ENCODE measurements at regions not wholly inside any gene's neighbourhood (a gene's known extent, or its start where the extent isn't known, plus 50 kb on each side); places are given as distances from the start of the nearest gene placed in this dataset.
"Not testable (repeated sequence)": the region's sequence is repeated elsewhere in the genome, so short reads cannot be mapped to it uniquely, and the experiment has no call there.

DNA sequence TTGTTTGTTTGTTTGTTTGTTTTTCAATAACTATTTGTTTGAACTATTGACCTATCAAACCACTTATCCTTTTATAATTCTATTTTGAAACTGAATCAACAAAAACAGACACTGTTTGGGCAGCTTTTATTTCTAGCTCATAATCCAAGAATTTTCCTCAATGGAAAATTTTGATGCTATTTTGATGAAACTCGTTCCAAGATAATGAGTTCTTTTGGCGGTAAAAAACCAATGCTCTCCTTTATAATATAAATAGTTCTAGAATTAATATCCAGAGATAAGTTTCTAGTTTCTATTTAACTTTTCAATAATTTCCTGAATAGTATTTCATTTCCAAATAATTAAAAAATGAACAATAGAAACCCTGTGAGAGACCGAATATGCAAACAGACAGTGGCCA is 146.5 kb upstream of the EDNRB start:
- no peak for DNase-seq

DNA sequence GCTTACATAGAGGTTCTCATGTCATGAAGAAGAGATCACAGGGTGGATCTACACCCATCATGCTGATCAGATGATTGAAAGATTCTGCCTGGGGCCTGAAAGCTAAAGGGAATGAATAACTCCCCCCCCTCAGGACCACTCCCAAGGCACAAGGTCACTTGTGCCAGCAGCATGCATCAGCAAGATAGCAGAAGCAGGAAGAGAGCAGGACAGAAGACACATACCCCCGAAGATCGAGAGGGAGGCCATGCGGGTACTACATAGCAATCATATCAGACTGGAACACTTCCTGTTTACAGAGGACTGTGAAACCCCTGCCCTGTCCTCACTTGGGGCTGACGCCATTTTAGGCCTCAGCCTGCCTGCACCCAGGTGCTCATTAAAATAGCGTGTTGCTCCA is 143.2 kb upstream of the EDNRB start:
- DNase-seq = no peak

DNA sequence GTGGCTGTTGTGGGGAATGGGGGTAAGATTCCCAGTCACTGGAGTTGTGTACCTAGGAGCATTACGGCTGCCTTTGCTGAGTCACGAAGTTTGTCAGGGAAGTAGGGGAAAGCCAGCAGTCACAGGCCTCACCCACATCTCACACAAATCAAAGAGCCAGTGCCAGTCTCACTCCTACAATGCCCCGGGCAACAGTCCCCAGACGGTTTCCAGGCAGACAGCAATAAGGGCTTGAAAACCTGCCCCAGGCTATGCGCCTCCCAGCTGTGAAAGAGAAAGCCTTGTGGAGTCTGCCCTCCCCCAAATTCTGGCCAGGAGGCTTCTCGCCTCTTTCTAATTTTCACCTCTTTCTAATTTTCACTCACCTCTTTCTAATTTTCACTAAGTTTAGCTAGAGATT is 142.3 kb upstream of the EDNRB start:
- no peak for DNase-seq

DNA sequence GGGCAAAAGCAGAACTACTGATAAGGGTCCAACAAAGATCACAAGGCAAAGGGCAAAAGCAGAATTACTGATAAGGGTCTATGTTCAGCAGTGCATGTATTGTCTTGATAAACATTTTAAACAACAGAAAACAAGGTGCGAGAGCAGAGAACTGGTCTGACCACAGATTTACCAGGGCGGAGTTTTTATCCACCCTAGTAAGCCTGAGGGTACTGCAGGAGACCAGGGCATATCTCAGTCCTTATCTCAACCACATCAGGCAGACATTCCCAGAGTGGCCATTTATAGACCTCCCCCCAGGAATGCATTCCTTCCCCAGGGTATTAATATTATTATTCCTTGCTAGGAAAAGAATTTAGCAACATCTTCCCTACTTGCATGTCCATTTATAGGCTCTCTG is 138.2 kb upstream of the EDNRB start:
- not testable (repeated sequence) for DNase-seq

DNA sequence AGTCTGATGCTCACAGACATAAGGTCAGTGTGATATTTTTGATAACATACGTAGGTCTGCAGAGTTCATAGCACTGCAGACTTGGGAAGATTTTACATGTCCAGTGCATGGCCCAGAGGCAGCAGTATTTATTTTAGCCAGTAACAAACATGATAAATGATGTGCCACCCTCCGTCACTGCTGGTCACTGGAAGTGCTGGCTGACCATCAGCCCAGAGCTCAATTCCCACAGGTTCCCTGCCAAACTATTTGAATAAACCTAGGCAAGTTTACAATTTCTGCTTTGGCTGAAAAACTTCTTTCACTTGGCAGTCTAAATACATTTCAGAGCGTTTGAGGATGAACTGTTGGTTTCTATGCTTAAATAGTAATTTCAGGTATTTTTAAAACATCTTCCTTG is 135.5 kb upstream of the EDNRB start:
- DNase-seq = no peak

DNA sequence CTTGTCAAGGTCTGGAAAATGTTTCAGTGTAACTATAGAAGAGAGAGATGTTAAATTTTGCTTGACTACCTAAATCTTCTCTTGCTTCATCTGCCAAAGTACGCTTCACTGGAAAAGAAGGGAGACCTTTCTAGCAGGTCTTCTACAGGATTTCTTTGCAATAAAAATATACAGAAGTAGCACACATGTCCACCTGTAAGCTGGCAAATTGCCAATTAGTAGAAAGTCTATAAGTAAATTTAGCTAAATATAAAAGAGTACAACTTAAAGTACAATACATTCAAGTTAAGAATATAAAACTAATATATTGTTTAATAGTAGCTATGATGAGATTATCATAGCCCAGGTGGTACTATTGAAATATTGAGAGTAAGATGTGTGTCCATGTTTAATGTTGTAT is 128.5 kb upstream of the EDNRB start:
- DNase-seq = no peak

DNA sequence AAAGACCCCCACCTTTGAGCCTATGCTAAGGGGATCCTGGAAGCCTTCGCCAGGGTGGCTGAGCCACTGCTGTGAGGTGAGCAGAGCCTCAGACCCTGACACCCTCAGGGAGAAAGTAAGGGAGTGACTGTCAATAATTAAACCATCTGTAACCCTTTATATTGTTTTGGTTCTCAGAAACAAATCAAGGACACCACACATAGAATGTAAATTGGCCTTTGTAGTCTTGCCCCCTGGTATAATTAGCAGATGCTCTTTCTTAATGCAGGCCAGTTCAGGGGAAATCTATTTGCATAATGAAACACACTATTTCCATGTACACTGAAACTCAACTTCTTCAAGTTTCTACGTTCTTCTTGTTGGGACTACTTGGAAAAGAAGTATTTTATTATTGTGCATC is 127.7 kb upstream of the EDNRB start:
- DNase-seq = no peak

DNA sequence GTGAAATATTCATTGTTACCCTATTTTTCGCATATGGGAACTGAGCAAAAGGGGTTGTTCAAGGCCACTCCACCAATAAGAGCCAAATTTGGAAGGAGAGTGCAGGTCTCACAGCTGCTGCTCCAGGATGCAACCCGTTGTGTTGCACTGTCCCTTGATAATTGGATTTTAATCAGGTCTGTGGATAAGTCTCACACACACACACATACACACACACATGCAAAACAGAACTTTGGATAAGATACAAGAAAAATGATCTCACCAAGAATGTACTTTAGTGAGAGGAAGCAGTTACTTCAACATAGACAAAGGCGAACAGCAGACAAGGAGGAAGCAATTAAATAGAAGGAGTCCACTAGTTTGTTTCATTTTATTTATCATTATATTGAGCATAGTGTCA is 127.3 kb upstream of the EDNRB start:
- DNase-seq = no peak

DNA sequence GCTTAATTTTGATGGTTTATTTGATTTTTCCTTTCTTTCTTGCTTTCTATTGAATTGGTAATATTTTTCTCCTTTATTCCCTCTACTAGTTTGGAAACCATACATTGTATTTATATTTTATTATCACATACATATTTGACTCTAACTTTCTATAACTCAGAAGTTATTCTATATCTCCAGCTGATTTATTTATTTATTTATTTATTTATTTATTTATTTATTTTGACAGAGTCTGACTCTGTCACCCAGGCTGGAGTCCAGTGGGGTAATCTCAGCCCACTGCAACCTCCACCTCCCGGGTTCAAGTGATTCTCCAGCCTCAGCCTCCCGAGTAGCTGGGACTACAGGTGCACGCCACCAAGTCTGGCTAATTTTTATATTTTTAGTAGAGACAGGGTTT is 122.7 kb upstream of the EDNRB start:
- DNase-seq = not testable (repeated sequence)

DNA sequence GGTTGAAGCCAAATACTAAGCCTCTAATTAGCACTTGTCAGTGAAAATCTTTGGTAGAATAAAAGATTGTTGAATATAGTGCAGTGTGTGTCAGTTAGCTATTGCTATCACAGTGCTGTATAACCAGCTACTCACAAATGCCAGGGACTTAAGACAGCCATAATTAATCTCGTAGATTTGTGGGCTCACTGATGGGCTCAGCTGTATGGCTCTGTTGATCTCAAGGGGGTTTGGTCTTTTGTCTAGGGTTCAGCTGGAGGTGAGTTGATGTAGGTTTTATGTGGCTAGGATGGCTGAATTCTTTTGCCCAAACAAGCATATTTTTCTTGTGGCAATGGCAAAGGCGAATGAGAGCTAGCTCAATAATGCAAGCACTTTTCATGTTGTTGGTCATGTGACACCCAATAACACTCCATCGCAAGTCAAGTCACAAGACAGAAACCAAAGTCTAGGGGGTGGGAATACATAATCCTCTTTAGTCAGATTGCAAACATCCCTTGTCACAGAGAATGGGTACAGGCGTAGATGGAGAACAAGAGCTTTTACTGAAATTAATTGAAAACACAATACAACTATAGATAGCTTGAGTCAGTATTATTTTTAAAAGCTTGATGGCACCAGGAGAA is 121.7 kb upstream of the EDNRB start:
- no peak for DNase-seq

DNA sequence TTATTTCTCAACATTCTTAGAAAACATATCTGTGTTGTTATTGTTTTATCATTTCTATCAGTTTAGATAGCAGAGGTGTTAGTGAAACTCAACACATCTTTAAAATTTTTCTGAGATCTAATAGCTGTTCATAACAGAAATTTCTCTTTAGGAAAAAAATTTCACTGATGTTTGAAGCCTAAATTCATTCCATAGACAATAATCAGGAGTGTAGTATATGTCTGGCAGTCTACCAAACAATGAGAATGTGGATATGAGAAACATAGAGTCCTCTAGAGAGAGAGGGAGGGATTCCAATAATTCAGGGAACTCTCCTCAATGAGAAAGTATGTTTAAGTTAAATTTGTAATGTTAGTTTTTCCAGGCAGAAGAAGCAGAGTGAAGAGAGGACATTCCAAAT is 118.2 kb upstream of the EDNRB start:
- no peak for DNase-seq

DNA sequence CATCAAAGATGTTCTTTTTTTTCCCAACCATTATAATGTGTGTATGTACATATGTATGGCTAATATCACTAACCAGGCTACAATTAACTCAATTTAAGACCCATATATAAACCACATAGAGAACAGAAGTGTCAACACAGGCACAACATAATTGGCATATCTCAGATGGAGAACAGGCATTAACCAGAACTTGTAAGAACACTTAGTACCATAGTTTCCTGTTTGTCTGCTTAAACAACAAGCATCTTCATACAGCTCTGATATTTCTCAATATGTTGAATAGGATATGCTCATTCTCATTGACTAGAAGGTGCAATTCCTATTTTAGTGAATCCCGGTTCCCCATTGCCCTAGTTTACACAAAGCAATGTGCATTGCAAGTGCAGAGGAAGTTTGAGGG is 116.9 kb upstream of the EDNRB start:
- no peak for DNase-seq

DNA sequence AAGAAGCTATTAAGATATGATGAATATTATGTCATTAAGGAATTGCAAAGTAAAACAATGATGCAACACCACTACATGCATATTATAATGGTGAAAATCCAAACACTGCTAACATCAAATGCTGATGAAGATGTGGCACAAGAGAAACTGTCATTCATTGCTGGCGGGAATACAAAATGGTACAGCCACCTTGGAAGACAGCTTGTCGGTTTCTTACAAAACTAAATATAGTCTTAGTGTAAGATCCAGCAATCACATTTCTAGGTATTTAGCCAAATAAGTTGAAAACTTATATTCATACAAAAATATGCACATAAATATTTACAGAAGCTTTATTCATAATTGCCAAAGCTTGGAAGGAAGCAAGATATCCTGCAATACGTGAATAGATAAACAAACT is 114.9 kb upstream of the EDNRB start:
- DNase-seq = no peak

DNA sequence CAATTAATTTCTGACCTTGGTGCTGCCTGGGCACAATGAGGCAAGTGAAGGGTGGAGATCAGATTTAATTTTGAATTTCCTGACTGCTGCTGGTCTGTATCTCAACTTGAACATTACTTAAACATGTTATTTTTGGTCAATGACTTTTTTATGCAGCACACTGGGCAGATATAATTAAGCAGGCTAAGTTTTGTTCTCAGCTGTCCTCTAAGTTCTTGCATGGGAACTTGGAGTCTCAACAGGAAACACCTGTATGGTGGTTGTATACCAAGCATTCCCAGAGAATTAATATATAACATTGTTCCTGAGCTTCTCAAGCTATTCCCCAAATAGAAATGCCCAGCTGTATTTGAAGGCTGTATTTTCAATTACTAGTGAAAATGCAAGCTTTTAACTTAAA is 113.5 kb upstream of the EDNRB start:
- no peak for DNase-seq

DNA sequence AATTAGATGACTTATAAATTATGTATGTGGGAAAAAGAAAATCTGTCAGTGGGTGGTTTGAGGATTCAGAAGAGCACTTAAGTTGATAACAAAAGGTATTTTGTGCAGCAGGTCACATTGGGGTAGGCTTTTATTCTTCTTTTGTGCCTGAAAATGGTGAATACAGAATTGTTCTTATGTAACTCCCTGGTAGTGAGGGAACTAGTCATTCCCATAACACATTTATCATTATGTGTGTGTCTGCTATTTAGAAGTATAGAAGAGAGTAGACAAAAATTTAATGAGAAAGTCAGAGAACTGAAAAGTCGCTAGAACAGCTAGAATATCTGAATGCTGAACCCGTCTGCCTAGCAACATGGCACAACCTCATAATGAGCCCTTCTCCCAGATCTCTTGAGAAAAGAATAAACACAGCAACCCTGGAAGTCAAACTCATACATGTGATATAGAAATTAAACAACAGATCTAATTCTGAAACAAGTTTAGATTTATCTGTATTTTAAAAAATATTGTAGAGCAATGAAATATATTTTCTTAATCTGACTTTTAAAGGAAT is 111.8 kb upstream of the EDNRB start:
- DNase-seq = no peak

DNA sequence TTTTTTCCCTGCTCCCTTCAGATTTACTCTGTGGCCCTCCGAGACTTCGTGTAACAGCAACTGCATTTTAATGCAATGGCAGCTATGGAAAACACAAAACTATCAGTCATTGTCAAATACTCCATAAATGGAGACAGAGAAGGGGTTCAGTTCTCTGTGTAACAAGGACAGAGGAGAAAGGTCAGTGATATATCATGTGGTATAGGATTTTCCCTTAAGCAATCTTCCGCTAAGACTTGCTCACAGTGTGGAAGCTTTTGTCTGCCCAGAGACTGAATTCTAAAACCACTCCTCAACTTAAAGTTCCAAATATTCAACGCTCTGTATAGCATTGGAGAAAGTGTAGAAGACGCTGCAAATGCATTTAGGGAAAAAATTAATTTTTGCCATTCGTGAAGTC is 111.3 kb upstream of the EDNRB start:
- no peak for DNase-seq

DNA sequence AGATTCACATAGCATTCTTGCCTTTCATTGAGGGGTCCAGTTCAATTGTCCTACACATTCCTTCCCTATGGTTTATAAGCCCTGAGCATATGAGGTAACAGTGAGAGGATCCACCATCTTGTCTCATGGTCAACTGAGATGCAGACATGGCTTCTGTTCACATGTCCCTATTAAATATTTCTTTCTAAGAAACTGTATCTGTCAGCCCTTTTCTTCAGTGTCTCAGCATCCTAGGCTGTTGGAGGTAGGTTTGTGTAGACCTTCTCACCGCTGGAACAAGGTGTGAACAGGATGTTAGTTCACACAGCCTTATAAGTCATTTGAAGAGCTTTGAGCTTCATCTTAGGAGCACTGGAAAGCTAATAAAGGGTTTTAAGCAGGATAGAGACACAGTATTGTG is 110.3 kb upstream of the EDNRB start:
- DNase-seq = no peak

DNA sequence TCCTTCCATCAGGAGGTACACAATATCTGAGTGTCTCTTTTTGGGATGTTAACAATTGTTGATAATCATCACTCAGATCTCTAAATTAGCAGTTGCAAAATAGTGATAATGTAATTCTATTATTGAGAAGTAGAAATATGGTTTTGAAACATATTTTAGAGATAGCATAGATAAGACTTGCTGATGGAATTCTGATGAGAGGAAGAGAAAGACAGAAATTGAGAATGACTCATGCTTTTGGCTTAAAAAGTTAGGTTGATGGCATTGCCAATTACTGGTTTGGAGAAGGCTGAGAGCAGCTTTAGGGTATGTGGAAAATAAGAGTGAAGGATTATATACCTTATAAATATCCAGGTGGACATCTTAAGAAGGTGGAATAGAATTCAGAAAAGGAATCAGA is 106.4 kb upstream of the EDNRB start:
- DNase-seq = no peak

DNA sequence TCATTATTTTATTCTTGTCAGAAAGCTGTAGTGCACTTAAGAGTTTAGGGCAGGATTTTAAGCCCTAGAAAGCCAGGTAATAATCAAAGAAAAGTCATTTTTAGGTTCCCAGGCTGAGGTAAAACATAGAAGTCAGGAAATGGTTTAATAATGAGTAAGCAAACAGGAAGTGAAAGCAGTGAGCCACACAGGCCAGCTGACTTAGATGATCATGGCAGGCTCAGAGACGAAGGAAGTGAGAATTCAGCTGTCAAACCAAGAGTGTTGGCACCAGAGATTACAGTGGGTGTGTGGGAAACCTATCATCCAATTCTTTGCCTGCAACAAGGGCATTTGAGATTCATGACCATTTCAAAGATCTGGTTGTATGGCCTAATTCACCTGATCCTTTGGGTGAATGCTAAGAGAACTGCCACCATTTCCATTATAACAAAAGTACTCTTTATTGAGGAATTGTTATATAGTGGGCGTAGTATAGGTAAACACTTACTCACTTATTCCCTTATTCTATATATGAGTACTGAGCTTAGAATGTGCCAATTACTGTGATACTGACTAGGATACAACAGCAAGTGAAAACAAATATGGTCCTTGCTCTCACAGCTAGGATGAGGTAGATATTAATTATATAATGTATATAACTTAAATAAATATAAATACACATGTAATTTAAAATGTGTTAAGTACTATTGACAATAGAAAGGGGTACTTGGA is 103.7 kb upstream of the EDNRB start:
- peak; percentile 19 for DNase-seq

DNA sequence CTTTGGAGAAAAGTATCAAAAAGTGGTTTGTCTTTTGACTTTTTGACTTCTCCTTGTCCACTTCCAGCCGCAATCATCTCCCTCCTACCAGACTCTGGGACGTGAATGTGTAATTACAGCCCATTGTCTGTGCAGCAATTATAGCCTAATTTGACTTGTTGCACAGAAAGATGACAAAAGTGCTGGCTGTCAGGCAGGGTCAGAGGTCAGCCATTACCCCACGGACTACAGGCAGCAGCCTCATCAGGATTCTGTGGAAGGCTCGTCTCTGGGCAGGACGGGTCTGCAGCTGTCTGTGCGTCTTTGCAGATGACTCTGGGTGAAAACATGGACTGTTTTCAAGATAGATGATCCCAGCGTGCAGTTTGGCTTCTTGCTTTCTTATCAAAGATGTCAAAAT is 102.2 kb upstream of the EDNRB start:
- no peak for DNase-seq

DNA sequence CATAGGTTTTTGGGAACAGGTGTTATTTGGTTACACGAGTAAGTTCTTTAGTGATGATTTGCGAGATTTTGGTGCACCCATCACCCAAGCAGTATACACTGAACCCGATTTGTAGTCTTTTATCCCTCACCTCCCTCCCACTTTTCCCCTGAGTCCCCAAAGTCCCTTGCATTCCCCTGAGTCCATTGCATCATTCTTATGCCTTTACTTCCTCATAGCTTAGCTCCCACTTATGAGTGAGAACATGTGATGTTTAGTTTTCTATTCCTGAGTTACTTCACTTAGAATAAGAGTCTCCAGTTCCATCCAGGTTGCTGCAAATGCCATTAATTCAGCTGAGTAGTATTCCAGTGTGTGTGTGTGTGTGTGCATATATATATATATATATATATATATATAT is 97.2 kb upstream of the EDNRB start:
- DNase-seq = no peak

DNA sequence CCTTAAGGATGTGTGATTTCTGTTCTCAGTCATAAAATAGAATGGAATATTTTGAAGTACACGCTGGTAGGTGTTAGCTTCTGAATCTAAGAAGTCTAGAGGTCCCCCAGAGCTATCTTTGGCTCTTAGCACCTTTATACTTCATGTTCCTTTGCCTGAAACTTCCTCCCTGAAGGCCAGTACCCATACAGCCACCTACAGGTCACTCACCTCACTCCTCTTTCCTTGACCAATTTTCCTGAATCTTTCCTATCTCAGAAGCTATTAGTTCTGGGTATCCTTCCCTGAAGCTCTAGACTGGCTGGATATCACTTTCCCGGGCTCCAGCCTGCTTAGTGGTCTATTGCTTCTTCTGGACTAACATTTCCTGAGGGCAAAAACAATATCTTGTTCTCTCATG is 93.4 kb upstream of the EDNRB start:
- no peak for DNase-seq

DNA sequence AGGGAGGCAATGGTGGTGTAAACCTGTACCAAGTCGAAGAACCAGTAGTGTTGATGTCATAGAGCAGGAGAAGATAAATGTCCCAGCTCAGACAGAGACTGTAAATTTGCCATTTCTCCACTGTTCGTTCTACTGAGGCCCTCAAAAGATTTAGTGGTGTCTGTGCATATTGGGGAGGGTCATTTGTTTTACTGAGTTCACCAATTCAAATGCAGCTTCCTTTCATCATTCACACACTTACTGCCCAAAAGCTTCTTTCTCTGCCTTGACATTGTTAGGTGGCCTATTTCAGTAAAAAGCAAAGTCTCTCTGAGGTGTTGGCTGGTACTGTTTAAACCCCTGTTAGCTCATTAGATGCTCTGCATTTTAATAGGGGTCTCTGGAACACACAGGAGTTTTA is 86.2 kb upstream of the EDNRB start:
- DNase-seq = no peak

DNA sequence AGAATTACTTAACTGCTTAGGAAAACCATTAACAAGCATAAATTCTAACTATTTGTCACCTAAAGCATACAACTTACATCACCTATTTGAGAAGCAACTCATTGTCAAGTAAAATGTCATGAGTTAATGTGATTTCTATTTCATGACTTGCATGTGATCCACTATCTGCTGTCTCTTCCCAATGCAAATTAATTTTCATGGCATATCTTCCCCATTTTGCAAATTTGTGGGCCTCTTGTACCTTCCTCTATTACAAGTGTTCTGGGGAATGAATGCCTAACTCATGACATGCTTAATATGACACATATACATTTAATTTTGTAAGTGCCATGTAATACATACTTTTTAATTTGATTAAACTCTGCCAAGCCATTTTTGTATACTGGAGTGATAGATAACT is 81.1 kb upstream of the EDNRB start:
- no peak for DNase-seq

DNA sequence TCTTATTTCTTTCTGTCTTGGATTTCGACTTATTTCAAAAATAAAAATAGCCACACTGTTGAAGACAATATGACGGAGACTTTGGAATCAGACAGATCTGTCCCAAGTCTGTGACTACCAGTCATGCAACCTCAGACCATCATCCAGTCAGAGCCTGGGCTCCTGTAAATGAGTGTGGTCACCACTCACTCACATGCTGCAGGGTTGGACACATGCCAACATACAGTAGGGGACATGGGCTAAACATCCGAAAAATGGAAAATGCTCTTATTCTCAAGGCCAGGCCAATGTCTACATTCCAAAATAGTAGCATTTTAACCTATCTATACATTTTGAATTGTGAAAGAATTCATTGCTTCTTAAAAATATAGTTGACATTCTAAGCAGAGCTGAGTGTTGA is 75.5 kb upstream of the EDNRB start:
- no peak for DNase-seq

Measured in right hindlimb (tissue), 1 donor.